Lower leg skin (tissue), 4 donors: ENCODE measurements at regions not wholly inside any gene's neighbourhood (a gene's known extent, or its start where the extent isn't known, plus 50 kb on each side); places are given as distances from the start of the nearest gene placed in this dataset.

Source experiments
- DNase-seq, 2 donors: peaks; one replicate each; pipeline ENCODE4 v3.0.0-alpha.2; 2019; ENCODE audit warnings: low spot score in 2 of 2
- H3K4me3 ChIP-seq: fragments of 200-600 bp; sonication (generic); 2 replicates; pipeline ENCODE4 v1.5.1; 2017; ENCODE audit warnings: mild to moderate bottlenecking, low read depth; ENCODE audit not compliant: poor library complexity, severe bottlenecking
- CTCF ChIP-seq, 3 donors: fragments of 450-650 bp; IDR thresholded peaks; one replicate each; pipeline ENCODE4 v1.5.1; 2016; ENCODE audit warnings: antibody characterized with exemption in 3 of 3, mild to moderate bottlenecking in 3 of 3, moderate library complexity in 2 of 3
- POLR2A ChIP-seq, 2 donors: fragments of 450-650 bp; IDR thresholded peaks; one replicate each; pipeline ENCODE4 v1.6.1; 2016 to 2017; ENCODE audit warnings: antibody characterized with exemption in 2 of 2, mild to moderate bottlenecking in 1 of 2, moderate library complexity in 1 of 2
- WGBS, 2 donors: methylation state at CpG; one replicate each; pipeline ENCODE4 v1.1.5; 2018; 5-methylcytosine and 5-hydroxymethylcytosine counted together
- intact Hi-C: fragments of 100-400 bp; cut with DNase I; formaldehyde crosslinking; loops from one replicate; pipeline ENCODE4 v1.15.0; 2023; ENCODE audit warnings: low total_unique reads

GRCh38 chr13:44191504-44192171 lies 182.0 kb upstream of the SERP2 start:
- peak; percentile 69 to 86 for DNase-seq
- TF ChIP-seq POLR2A (IDR thresholded peaks at IDR 0.05) (no peak), CTCF (IDR thresholded peaks at IDR 0.05) (peak in 1 of 3 donors; percentile 55)
- WGBS, 2 donors = 33 to 55% methylated on average over 15 of the region's 15 CpGs
- no peak overlapping the region for H3K4me3 ChIP-seq
- intact Hi-C loops = no loop called here

GRCh38 chr13:44193731-44194130 lies 179.9 kb upstream of the SERP2 start:
- TF ChIP-seq POLR2A (IDR thresholded peaks at IDR 0.05) (no peak), CTCF (IDR thresholded peaks at IDR 0.05) (no peak)
- no peak overlapping the region for H3K4me3 ChIP-seq
- intact Hi-C loops = no loop called here
- 90 to 92% methylated on average over 3 of the region's 3 CpGs for WGBS, 2 donors
- no peak for DNase-seq

- 79 to 92% methylated on average over 3 of the region's 3 CpGs for WGBS, 2 donors
- DNase-seq = no peak
- intact Hi-C loops = no loop called here
- no peak overlapping the region for H3K4me3 ChIP-seq
- TF ChIP-seq CTCF (IDR thresholded peaks at IDR 0.05) (no peak), POLR2A (IDR thresholded peaks at IDR 0.05) (no peak)
Measured at GRCh38 chr13:44195245-44195644, 178.4 kb upstream of the SERP2 start.

- intact Hi-C loops = no loop called here
- H3K4me3 ChIP-seq = no peak overlapping the region
- TF ChIP-seq CTCF (IDR thresholded peaks at IDR 0.05) (no peak), POLR2A (IDR thresholded peaks at IDR 0.05) (no peak)
- WGBS, 2 donors = 74 to 81% methylated on average over 1 of the region's 1 CpG
- no peak for DNase-seq
Measured at GRCh38 chr13:44196196-44196751, 177.3 kb upstream of the SERP2 start.

GRCh38 chr13:44197791-44198770 lies 175.5 kb upstream of the SERP2 start:
- WGBS, 2 donors = 71 to 72% methylated on average over 1 of the region's 1 CpG
- H3K4me3 ChIP-seq = no peak overlapping the region
- no peak for DNase-seq
- no peak for TF ChIP-seq POLR2A (IDR thresholded peaks at IDR 0.05)
- no peak for TF ChIP-seq CTCF (IDR thresholded peaks at IDR 0.05)
- intact Hi-C loops = no loop called here
